Keratinocyte (primary cell): ENCODE measurements at regions not wholly inside any gene's neighbourhood (a gene's known extent, or its start where the extent isn't known, plus 50 kb on each side); places are given as distances from the start of the nearest gene placed in this dataset.

Experiments used
- DNase-seq: peaks from one replicate; pipeline ENCODE4 v3.0.0-alpha.2; 2011; ENCODE audit warnings: low read depth, missing footprints, low spot score
- FAIRE-seq: peaks from 2 replicates; lab custom pipeline; 2011; peaks lifted over from hg19 to GRCh38; lab: Jason Lieb, UNC
- H2AFZ ChIP-seq: 2 replicates; pipeline ENCODE4 v1.6.0; 2012; ENCODE audit warnings: low read length, control low read depth, inconsistent platforms; ENCODE audit not compliant: control insufficient read depth
- H3K27ac ChIP-seq: 2 replicates; pipeline ENCODE4 v1.5.1; 2011; ENCODE audit warnings: low read length; ENCODE audit not compliant: control insufficient read depth, insufficient read depth
- H3K27me3 ChIP-seq: 3 replicates; pipeline ENCODE4 v1.6.0; 2011; ENCODE audit warnings: low read length; ENCODE audit not compliant: control insufficient read depth, insufficient read depth; ENCODE audit errors: extremely low read depth
- H3K36me3 ChIP-seq, 2 experiments: 2 replicates in 1 of 2; 3 replicates in 1 of 2; pipeline ENCODE4 v1.5.1; 2011; ENCODE audit warnings: low read length in 2 of 2, mild to moderate bottlenecking in 1 of 2; ENCODE audit not compliant: control insufficient read depth in 2 of 2, insufficient read depth in 2 of 2; ENCODE audit errors: extremely low read depth in 1 of 2
- H3K4me1 ChIP-seq: 3 replicates; pipeline ENCODE4 v1.5.1; 2011; ENCODE audit warnings: low read length; ENCODE audit not compliant: control insufficient read depth, insufficient read depth; ENCODE audit errors: extremely low read depth
- H3K4me2 ChIP-seq: 3 replicates; pipeline ENCODE4 v1.6.0; 2011; ENCODE audit warnings: low read depth, low read length; ENCODE audit not compliant: control insufficient read depth, insufficient read depth; ENCODE audit errors: extremely low read depth
- H3K4me3 ChIP-seq, 3 experiments: fragments of 200-600 bp in 1 of 3; sonication (generic) in 1 of 3; 2 replicates in 2 of 3; 3 replicates in 1 of 3; pipeline ENCODE4 v1.5.1; 2011 to 2016; ENCODE audit warnings: low read length in 3 of 3, mild to moderate bottlenecking in 3 of 3, control low read depth in 2 of 3, inconsistent platforms in 1 of 3, low read depth in 1 of 3, mixed read lengths in 1 of 3, mixed run types in 1 of 3, moderate library complexity in 1 of 3; ENCODE audit not compliant: control insufficient read depth in 2 of 3, insufficient read depth in 2 of 3; ENCODE audit errors: extremely low read depth in 1 of 3
- H3K79me2 ChIP-seq: 2 replicates; pipeline ENCODE4 v1.6.0; 2012; ENCODE audit warnings: low read length; ENCODE audit not compliant: control insufficient read depth, insufficient read depth
- H3K9ac ChIP-seq: 3 replicates; pipeline ENCODE4 v1.6.0; 2011; ENCODE audit warnings: low read length; ENCODE audit not compliant: control insufficient read depth, insufficient read depth; ENCODE audit errors: extremely low read depth
- H3K9me1 ChIP-seq: 3 replicates; pipeline ENCODE4 v1.6.0; 2011; ENCODE audit warnings: low read length; ENCODE audit not compliant: control insufficient read depth, insufficient read depth; ENCODE audit errors: extremely low read depth
- H3K9me3 ChIP-seq: 2 replicates; pipeline ENCODE4 v1.5.1; 2012; ENCODE audit warnings: low read depth, low read length; ENCODE audit not compliant: control insufficient read depth
- H4K20me1 ChIP-seq: 3 replicates; pipeline ENCODE4 v1.6.0; 2011; ENCODE audit warnings: low read length; ENCODE audit not compliant: control insufficient read depth, insufficient read depth; ENCODE audit errors: extremely low read depth
- EZH2 ChIP-seq: IDR thresholded peaks from one replicate; pipeline ENCODE4 v1.6.1; 2012; ENCODE audit warnings: inconsistent platforms, mild to moderate bottlenecking, low read length, moderate library complexity
- dilution Hi-C: fragments of 300-500 bp; cut with MboI; formaldehyde crosslinking; loops from one replicate; pipeline ENCODE4 v1.7.0; 2020; ENCODE audit warnings: low sequenced_read_pairs; ENCODE audit not compliant: extremely low pct_ligation_motif_present
- TF ChIP-seq, protein P1 (sequence below), 3 experiments: IDR thresholded peaks in 1 of 3; conservative IDR thresholded peaks in 1 of 3; optimal IDR thresholded peaks in 1 of 3; 2 replicates in 2 of 3; 3 replicates in 1 of 3; pipeline versions ENCODE3 to v1.5.1; 2011; ENCODE audit warnings: low read length in 3 of 3, mild to moderate bottlenecking in 3 of 3, moderate library complexity in 2 of 3, control low read depth in 1 of 3, inconsistent platforms in 1 of 3; ENCODE audit not compliant: insufficient read depth in 2 of 3; ENCODE audit errors: extremely low read depth in 1 of 3

DNA sequence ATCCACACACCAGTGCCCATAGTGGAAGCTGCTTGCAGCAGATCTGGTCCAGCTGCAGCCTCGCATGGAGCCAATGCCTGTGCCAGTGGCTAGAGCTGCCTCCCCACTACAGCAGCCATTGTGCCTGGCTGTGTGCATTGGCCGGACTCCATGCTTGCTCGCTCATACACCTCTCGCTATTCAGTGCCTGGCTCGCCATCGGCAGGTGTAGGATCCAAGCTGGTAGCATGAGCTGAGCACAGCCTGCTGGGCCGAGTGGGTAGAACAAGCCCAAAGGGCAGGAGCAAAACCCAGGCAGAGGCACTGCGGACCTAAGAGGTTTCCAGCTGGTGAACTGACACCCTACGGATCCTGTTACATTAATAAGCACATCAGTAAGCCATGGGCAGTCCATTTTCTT lies 1184.1 kb downstream of the AMY1C start:
- no peaks in the 10 kb centered on the region for H3K27me3 ChIP-seq
- H3K4me2 ChIP-seq, result no peak overlapping the region
- H3K9me1 ChIP-seq, result no peaks in the 10 kb centered on the region
- dilution Hi-C loops, result no loop called here
- H3K4me1 ChIP-seq, result no peaks in the 10 kb centered on the region
- no peak overlapping the region for H2AFZ ChIP-seq
- H4K20me1 ChIP-seq, result no peaks in the 10 kb centered on the region
- TF ChIP-seq EZH2, result no peak
- TF ChIP-seq, protein P1, sequence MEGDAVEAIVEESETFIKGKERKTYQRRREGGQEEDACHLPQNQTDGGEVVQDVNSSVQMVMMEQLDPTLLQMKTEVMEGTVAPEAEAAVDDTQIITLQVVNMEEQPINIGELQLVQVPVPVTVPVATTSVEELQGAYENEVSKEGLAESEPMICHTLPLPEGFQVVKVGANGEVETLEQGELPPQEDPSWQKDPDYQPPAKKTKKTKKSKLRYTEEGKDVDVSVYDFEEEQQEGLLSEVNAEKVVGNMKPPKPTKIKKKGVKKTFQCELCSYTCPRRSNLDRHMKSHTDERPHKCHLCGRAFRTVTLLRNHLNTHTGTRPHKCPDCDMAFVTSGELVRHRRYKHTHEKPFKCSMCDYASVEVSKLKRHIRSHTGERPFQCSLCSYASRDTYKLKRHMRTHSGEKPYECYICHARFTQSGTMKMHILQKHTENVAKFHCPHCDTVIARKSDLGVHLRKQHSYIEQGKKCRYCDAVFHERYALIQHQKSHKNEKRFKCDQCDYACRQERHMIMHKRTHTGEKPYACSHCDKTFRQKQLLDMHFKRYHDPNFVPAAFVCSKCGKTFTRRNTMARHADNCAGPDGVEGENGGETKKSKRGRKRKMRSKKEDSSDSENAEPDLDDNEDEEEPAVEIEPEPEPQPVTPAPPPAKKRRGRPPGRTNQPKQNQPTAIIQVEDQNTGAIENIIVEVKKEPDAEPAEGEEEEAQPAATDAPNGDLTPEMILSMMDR (optimal IDR thresholded peaks at IDR 0.05 in 1 of 3, IDR thresholded peaks at IDR 0.05 in 1 of 3, conservative IDR thresholded peaks at IDR 0.05 in 1 of 3; ENCODE audit: extremely low read depth in 1 of 3, insufficient read depth in 2 of 3, low read length in 3 of 3), result no peak
- DNase-seq (no peak), FAIRE-seq (no peak)
- H3K79me2 ChIP-seq, result no peaks in the 10 kb centered on the region
- no peak overlapping the region for H3K9ac ChIP-seq
- no peak overlapping the region for H3K4me3 ChIP-seq
- peaks cover 2% of the 10 kb centered on the region for H3K9me3 ChIP-seq
- no peak overlapping the region for H3K27ac ChIP-seq
- no peaks in the 10 kb centered on the region for H3K36me3 ChIP-seq

DNA sequence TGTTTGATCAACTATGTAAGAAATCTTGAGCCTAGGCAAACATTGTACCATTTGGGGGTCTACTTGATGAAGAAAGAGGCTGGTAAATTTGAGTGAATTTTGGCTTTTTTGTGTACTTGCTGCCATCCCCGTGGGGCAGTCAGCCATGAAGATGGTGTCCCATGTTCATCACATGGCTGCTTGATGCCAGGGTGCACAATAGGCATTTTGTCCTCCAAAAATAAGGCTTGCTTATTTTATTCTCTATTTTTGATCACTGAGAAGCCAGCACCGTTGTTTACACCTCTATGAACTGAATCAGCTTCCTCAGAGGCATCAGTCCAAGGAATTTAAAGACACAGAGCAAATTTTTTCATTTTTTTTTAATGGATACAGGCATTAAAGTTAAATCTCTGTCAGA lies 1195.7 kb downstream of the AMY1C start:
- Histone ChIP-seq H4K20me1 (no peaks in the 10 kb centered on the region), H3K9ac (no peak overlapping the region), H3K27me3 (no peaks in the 10 kb centered on the region), H3K4me1 (no peaks in the 10 kb centered on the region), H3K27ac (no peak overlapping the region), H3K4me3 (no peak overlapping the region), H3K79me2 (no peaks in the 10 kb centered on the region), H3K9me3 (no peaks in the 10 kb centered on the region), H2AFZ (no peak overlapping the region), H3K9me1 (no peaks in the 10 kb centered on the region), H3K36me3 (no peaks in the 10 kb centered on the region), H3K4me2 (no peak overlapping the region)
- DNase-seq (no peak), FAIRE-seq (no peak)
- no peak for TF ChIP-seq EZH2
- TF ChIP-seq, protein P1 (optimal IDR thresholded peaks at IDR 0.05 in 1 of 3, IDR thresholded peaks at IDR 0.05 in 1 of 3, conservative IDR thresholded peaks at IDR 0.05 in 1 of 3; ENCODE audit: extremely low read depth in 1 of 3, insufficient read depth in 2 of 3, low read length in 3 of 3), result no peak
- dilution Hi-C loops, result no loop called here
